Mesendoderm (in vitro differentiated cells): ENCODE measurements at regions not wholly inside any gene's neighbourhood (a gene's known extent, or its start where the extent isn't known, plus 50 kb on each side); places are given as distances from the start of the nearest gene placed in this dataset.

Experiments
- DNase-seq: peaks from one replicate; pipeline ENCODE4 v3.0.0; 2013
- H2AK5ac ChIP-seq: 2 replicates; pipeline ENCODE4 v1.6.1; 2013; ENCODE audit warnings: low read length, inconsistent platforms
- H2BK120ac ChIP-seq: 2 replicates; pipeline ENCODE4 v1.6.1; 2013; ENCODE audit warnings: low read depth, mild to moderate bottlenecking, low read length, moderate library complexity, mixed read lengths
- H2BK15ac ChIP-seq: replicated peaks from 2 replicates; pipeline ENCODE4 v1.6.1; 2013; ENCODE audit warnings: low read depth, mild to moderate bottlenecking, moderate library complexity
- H2BK5ac ChIP-seq: 2 replicates; pipeline ENCODE4 v1.6.1; 2013; ENCODE audit warnings: low read length, inconsistent platforms
- H3K18ac ChIP-seq: 2 replicates; pipeline ENCODE4 v1.6.1; 2013; ENCODE audit warnings: mild to moderate bottlenecking, low read length, mixed read lengths
- H3K23ac ChIP-seq: one replicate; pipeline ENCODE4 v1.6.1; 2013; ENCODE audit warnings: low read length
- H3K27ac ChIP-seq: 2 replicates; pipeline ENCODE4 v1.5.1; 2013; ENCODE audit warnings: low read depth, mild to moderate bottlenecking, inconsistent platforms, low read length, moderate library complexity
- H3K27me3 ChIP-seq: 2 replicates; pipeline ENCODE4 v1.6.1; 2013; ENCODE audit warnings: low read length, control low read depth, mild to moderate bottlenecking, inconsistent platforms; ENCODE audit not compliant: insufficient read depth, poor library complexity
- H3K36me3 ChIP-seq: 2 replicates; pipeline ENCODE4 v1.6.1; 2013; ENCODE audit warnings: low read length, inconsistent platforms; ENCODE audit not compliant: control insufficient read depth, insufficient read depth
- H3K4ac ChIP-seq: one replicate; pipeline ENCODE4 v1.6.1; 2013; ENCODE audit warnings: low read depth, mild to moderate bottlenecking, low read length, moderate library complexity
- H3K4me1 ChIP-seq: 2 replicates; pipeline ENCODE4 v1.6.1; 2013; ENCODE audit warnings: low read depth, low read length, inconsistent platforms; ENCODE audit not compliant: control insufficient read depth
- H3K4me2 ChIP-seq: 2 replicates; pipeline ENCODE4 v1.6.1; 2013; ENCODE audit warnings: low read length
- H3K4me3 ChIP-seq: 2 replicates; pipeline ENCODE4 v1.5.1; 2013; ENCODE audit warnings: mild to moderate bottlenecking, low read length
- H3K56ac ChIP-seq: one replicate; pipeline ENCODE4 v1.6.1; 2013; ENCODE audit warnings: low read length
- H3K79me1 ChIP-seq: 2 replicates; pipeline ENCODE4 v1.6.1; 2013; ENCODE audit warnings: low read length, inconsistent platforms
- H3K79me2 ChIP-seq: 2 replicates; pipeline ENCODE4 v1.6.1; 2013; ENCODE audit warnings: mild to moderate bottlenecking, low read length; ENCODE audit not compliant: control insufficient read depth, insufficient read depth
- H3K9ac ChIP-seq: 2 replicates; pipeline ENCODE4 v1.6.1; 2013; ENCODE audit warnings: low read length, inconsistent platforms
- H4K5ac ChIP-seq: one replicate; pipeline ENCODE4 v1.6.1; 2013; ENCODE audit warnings: low read length
- H4K8ac ChIP-seq: one replicate; pipeline ENCODE4 v1.6.1; 2013; ENCODE audit warnings: low read depth, mild to moderate bottlenecking, control low read depth, low read length, moderate library complexity
- WGBS: extraction: QIAGEN DNeasy Blood & Tissue Kit; methylation state at CpG from one replicate; pipeline ENCODE4 v1.1.7; 2013; ENCODE audit warnings: low lambda C conversion rate, missing lambda C conversion rate; ENCODE audit not compliant: insufficient coverage; ENCODE audit errors: extremely low coverage; 5-methylcytosine and 5-hydroxymethylcytosine counted together

- no peak overlapping the region for H3K23ac ChIP-seq
- no CpG with 5 or more reads among the region's 3 CpGs for WGBS
- no peaks in the 10 kb centered on the region for H3K36me3 ChIP-seq
- H4K8ac ChIP-seq, result no peak overlapping the region
- DNase-seq, result no peak
- no peak overlapping the region for H3K4me3 ChIP-seq
- no peak overlapping the region for H3K4ac ChIP-seq
- H2BK5ac ChIP-seq, result no peak overlapping the region
- H2BK120ac ChIP-seq, result no peak overlapping the region
- no peak overlapping the region for H2AK5ac ChIP-seq
- no peaks in the 10 kb centered on the region for H3K79me1 ChIP-seq
- H4K5ac ChIP-seq, result no peak overlapping the region
- H3K9ac ChIP-seq, result no peak overlapping the region
- H3K27me3 ChIP-seq, result no peaks in the 10 kb centered on the region
- no peak overlapping the region for H3K27ac ChIP-seq
- H3K56ac ChIP-seq, result no peak overlapping the region
- H3K4me2 ChIP-seq, result no peak overlapping the region
- H2BK15ac ChIP-seq, result no peak overlapping the region
- no peaks in the 10 kb centered on the region for H3K79me2 ChIP-seq
- H3K18ac ChIP-seq, result no peak overlapping the region
- no peaks in the 10 kb centered on the region for H3K4me1 ChIP-seq
These were observed 1110.3 kb downstream of the NAALADL2 start for GRCh38 chr3:175969456-175969855.

- Histone ChIP-seq H2BK5ac (no peak overlapping the region), H2BK15ac (no peak overlapping the region), H3K4me1 (no peaks in the 10 kb centered on the region), H4K5ac (no peak overlapping the region), H3K56ac (no peak overlapping the region), H4K8ac (no peak overlapping the region), H3K4ac (no peak overlapping the region), H3K4me2 (no peak overlapping the region), H3K79me1 (no peaks in the 10 kb centered on the region), H3K23ac (no peak overlapping the region), H3K36me3 (no peaks in the 10 kb centered on the region), H3K27me3 (no peaks in the 10 kb centered on the region), H3K9ac (no peak overlapping the region), H3K4me3 (no peak overlapping the region), H2AK5ac (no peak overlapping the region), H2BK120ac (no peak overlapping the region), H3K79me2 (no peaks in the 10 kb centered on the region), H3K27ac (no peak overlapping the region), H3K18ac (no peak overlapping the region)
- WGBS, result no CpG with 5 or more reads among the region's 1 CpG
- no peak for DNase-seq
These were observed 1105.9 kb downstream of the NAALADL2 start for GRCh38 chr3:175965036-175965435.

GRCh38 chr3:175957427-175957826 lies 1098.3 kb downstream of the NAALADL2 start:
- Histone ChIP-seq H3K23ac (no peak overlapping the region), H3K79me2 (no peaks in the 10 kb centered on the region), H3K4me3 (no peak overlapping the region), H2BK120ac (no peak overlapping the region), H4K8ac (no peak overlapping the region), H3K4ac (no peak overlapping the region), H3K56ac (no peak overlapping the region), H3K27ac (no peak overlapping the region), H2BK5ac (no peak overlapping the region), H3K9ac (no peak overlapping the region), H3K27me3 (no peaks in the 10 kb centered on the region), H3K18ac (no peak overlapping the region), H2BK15ac (peak overlapping the region; percentile 57), H2AK5ac (no peak overlapping the region), H3K36me3 (no peaks in the 10 kb centered on the region), H3K79me1 (no peaks in the 10 kb centered on the region), H3K4me2 (no peak overlapping the region), H4K5ac (no peak overlapping the region), H3K4me1 (no peaks in the 10 kb centered on the region)
- WGBS, result no CpG with 5 or more reads among the region's 1 CpG
- DNase-seq, result no peak

- H3K27ac ChIP-seq, result no peak overlapping the region
- no peaks in the 10 kb centered on the region for H3K27me3 ChIP-seq
- H4K8ac ChIP-seq, result no peak overlapping the region
- H3K56ac ChIP-seq, result no peak overlapping the region
- no peaks in the 10 kb centered on the region for H3K36me3 ChIP-seq
- H4K5ac ChIP-seq, result no peak overlapping the region
- no CpG with 5 or more reads among the region's 3 CpGs for WGBS
- H3K4me2 ChIP-seq, result no peak overlapping the region
- H3K18ac ChIP-seq, result no peak overlapping the region
- no peak overlapping the region for H2BK5ac ChIP-seq
- H2BK15ac ChIP-seq, result no peak overlapping the region
- H3K79me2 ChIP-seq, result no peaks in the 10 kb centered on the region
- no peak overlapping the region for H3K4me3 ChIP-seq
- no peaks in the 10 kb centered on the region for H3K4me1 ChIP-seq
- H3K9ac ChIP-seq, result no peak overlapping the region
- H3K4ac ChIP-seq, result no peak overlapping the region
- H2AK5ac ChIP-seq, result no peak overlapping the region
- no peaks in the 10 kb centered on the region for H3K79me1 ChIP-seq
- DNase-seq, result peak; percentile 60
- no peak overlapping the region for H2BK120ac ChIP-seq
- H3K23ac ChIP-seq, result no peak overlapping the region
These were observed 1097.8 kb downstream of the NAALADL2 start for GRCh38 chr3:175956964-175957363.

- peak; percentile 5 for DNase-seq
- Histone ChIP-seq H3K56ac (no peak overlapping the region), H2BK15ac (peak overlapping the region; percentile 36), H3K18ac (no peak overlapping the region), H3K9ac (no peak overlapping the region), H2BK5ac (no peak overlapping the region), H3K27me3 (no peaks in the 10 kb centered on the region), H4K8ac (no peak overlapping the region), H3K79me1 (no peaks in the 10 kb centered on the region), H3K4ac (no peak overlapping the region), H2AK5ac (no peak overlapping the region), H3K23ac (no peak overlapping the region), H2BK120ac (no peak overlapping the region), H4K5ac (no peak overlapping the region), H3K4me1 (no peaks in the 10 kb centered on the region), H3K4me2 (no peak overlapping the region), H3K36me3 (no peaks in the 10 kb centered on the region), H3K27ac (no peak overlapping the region), H3K79me2 (no peaks in the 10 kb centered on the region), H3K4me3 (no peak overlapping the region)
- no CpG with 5 or more reads among the region's 4 CpGs for whole genome bisulfite sequencing
These were observed 1092.0 kb downstream of the NAALADL2 start for GRCh38 chr3:175951047-175951694.

- no CpG with 5 or more reads among the region's 3 CpGs for WGBS
- Histone ChIP-seq H2BK5ac (no peak overlapping the region), H3K36me3 (no peaks in the 10 kb centered on the region), H3K79me2 (no peaks in the 10 kb centered on the region), H3K4ac (no peak overlapping the region), H3K27me3 (no peaks in the 10 kb centered on the region), H2AK5ac (no peak overlapping the region), H2BK120ac (no peak overlapping the region), H3K4me2 (no peak overlapping the region), H3K4me3 (no peak overlapping the region), H3K9ac (no peak overlapping the region), H3K56ac (no peak overlapping the region), H4K8ac (no peak overlapping the region), H3K18ac (no peak overlapping the region), H4K5ac (no peak overlapping the region), H3K27ac (no peak overlapping the region), H3K23ac (no peak overlapping the region), H3K79me1 (no peaks in the 10 kb centered on the region), H2BK15ac (no peak overlapping the region), H3K4me1 (no peaks in the 10 kb centered on the region)
- DNase-seq, result no peak
These were observed 1088.9 kb downstream of the NAALADL2 start for GRCh38 chr3:175948041-175948440.
